HepG2 (cell line): ENCODE measurements at regions not wholly inside any gene's neighbourhood (a gene's known extent, or its start where the extent isn't known, plus 50 kb on each side); places are given as distances from the start of the nearest gene placed in this dataset.

Experiments
- ATAC-seq: fragments of 200-7000 bp; cut with Tn5 transposase; 3 replicates; pipeline ENCODE4 v1.9.1; 2020; ENCODE audit warnings: mild to moderate bottlenecking, moderate library complexity
- BruUV-seq: library from RNA; stranded (reverse); fragments of 400-500 nt; replicated peaks from 2 replicates; lab custom pipeline; 2021; lab: Mats Ljungman, UMichigan
- CTCF ChIA-PET: fragments of 300-600 bp; formaldehyde crosslinking; extraction: SDS; loops from one replicate; lab custom pipeline; 2021; ENCODE audit warnings: low total read pairs, inconsistent platforms, low intra/inter-chr PET ratio; lab: Yijun Ruan, JAX
- POLR2A ChIA-PET: fragments of 350-600 bp; sonication (Branson Sonifier 250); formaldehyde crosslinking; loops from one replicate; lab custom pipeline; 2020; ENCODE audit warnings: antibody characterized with exemption, inconsistent platforms; lab: Yijun Ruan, JAX
- DNase-seq: peaks from one replicate; pipeline ENCODE4 v3.0.0-alpha.2; 2015; ENCODE audit warnings: low spot score
- FAIRE-seq: peaks from 3 replicates; lab custom pipeline; 2011; peaks lifted over from hg19 to GRCh38; lab: Jason Lieb, UNC
- H2AFZ ChIP-seq: one replicate; pipeline ENCODE4 v1.6.1; 2011; ENCODE audit warnings: low read length, inconsistent platforms
- H3K27ac ChIP-seq: fragments of 300-600 bp; 3 replicates; pipeline ENCODE4 v1.8.0; 2011; ENCODE audit warnings: mixed run types, mild to moderate bottlenecking, mixed read lengths, low read length, inconsistent platforms; ENCODE audit not compliant: insufficient read depth; ENCODE audit errors: extremely low read length
- H3K27me3 ChIP-seq, 2 experiments: fragments of 200-600 bp in 1 of 2; 2 replicates in 1 of 2; 3 replicates in 1 of 2; pipeline versions ENCODE4 v1.6.0 to v1.8.0; 2011; ENCODE audit warnings: low read length in 2 of 2, mild to moderate bottlenecking in 2 of 2, moderate library complexity in 2 of 2, inconsistent platforms in 1 of 2; ENCODE audit not compliant: insufficient read depth in 2 of 2, control insufficient read depth in 1 of 2
- H3K36me3 ChIP-seq, 2 experiments: fragments of 200-600 bp in 1 of 2; replicated peaks in 1 of 2; 2 replicates in 1 of 2; 3 replicates in 1 of 2; pipeline versions ENCODE4 v1.5.1 to v1.8.0; 2011; ENCODE audit warnings: low read length in 2 of 2, inconsistent platforms in 1 of 2; ENCODE audit not compliant: insufficient read depth in 2 of 2, control insufficient read depth in 1 of 2
- H3K4me1 ChIP-seq: 2 replicates; pipeline ENCODE4 v1.5.1; 2012; ENCODE audit warnings: low read length, inconsistent platforms; ENCODE audit not compliant: insufficient read depth
- H3K4me2 ChIP-seq: 2 replicates; pipeline ENCODE4 v1.6.0; 2011; ENCODE audit warnings: low read depth, low read length, inconsistent platforms
- H3K4me3 ChIP-seq, 3 experiments: fragments of 200-600 bp in 1 of 3; sonication (generic), shearing (Covaris generic) in 1 of 3; replicated peaks in 1 of 3; 2 replicates each; pipeline ENCODE4 v1.5.1; 2011 to 2016; ENCODE audit warnings: low read length in 3 of 3, inconsistent platforms in 2 of 3, low read depth in 2 of 3, mild to moderate bottlenecking in 2 of 3, control low read depth in 1 of 3, mixed read lengths in 1 of 3; ENCODE audit not compliant: insufficient read depth in 1 of 3
- H3K79me2 ChIP-seq: one replicate; pipeline ENCODE4 v1.6.1; 2011; ENCODE audit warnings: low read length, inconsistent platforms; ENCODE audit not compliant: insufficient read depth
- H3K9ac ChIP-seq: 2 replicates; pipeline ENCODE4 v1.6.0; 2011; ENCODE audit warnings: mild to moderate bottlenecking, low read depth, low read length, inconsistent platforms; ENCODE audit not compliant: insufficient read depth
- H3K9me3 ChIP-seq: 2 replicates; pipeline ENCODE4 v1.5.1; 2012; ENCODE audit warnings: mild to moderate bottlenecking, low read length
- H4K20me1 ChIP-seq: 2 replicates; pipeline ENCODE4 v1.6.0; 2011; ENCODE audit warnings: inconsistent platforms, mild to moderate bottlenecking, low read length, moderate library complexity; ENCODE audit not compliant: insufficient read depth
- ARNT2 ChIP-seq: sonication (generic); formaldehyde crosslinking; IDR thresholded peaks from 2 replicates; pipeline ENCODE4 v1.8.0; 2022; ENCODE audit warnings: mild to moderate bottlenecking, low read depth, missing genetic modification reagents, moderate library complexity
- HNF4A ChIP-seq: sonication (generic); formaldehyde crosslinking; IDR thresholded peaks from 2 replicates; pipeline ENCODE4 v1.4.0; 2020; ENCODE audit warnings: missing genetic modification reagents
- HNRNPH1 ChIP-seq: fragments of 200-400 bp; formaldehyde crosslinking; optimal IDR thresholded peaks from 2 replicates; pipeline ENCODE3; 2017; ENCODE audit warnings: mild to moderate bottlenecking, low read depth, low read length
- KDM1A ChIP-seq: IDR thresholded peaks from 2 replicates; pipeline ENCODE4 v1.6.1; 2016; ENCODE audit warnings: missing compliant biosample characterization
- KDM2A ChIP-seq: sonication (generic); formaldehyde crosslinking; IDR thresholded peaks from 2 replicates; pipeline ENCODE4 v1.4.0; 2020; ENCODE audit warnings: low read depth, missing genetic modification reagents, borderline replicate concordance
- REXO4 ChIP-seq: sonication (generic); formaldehyde crosslinking; IDR thresholded peaks from 2 replicates; pipeline ENCODE4 v1.8.0; 2022; ENCODE audit warnings: missing genetic modification reagents, mild to moderate bottlenecking, borderline replicate concordance
- SMAD1 ChIP-seq: sonication (generic); formaldehyde crosslinking; IDR thresholded peaks from 2 replicates; pipeline ENCODE4 v1.4.0; 2020; ENCODE audit warnings: missing genetic modification reagents, low read depth, mild to moderate bottlenecking, borderline replicate concordance
- SMC3 ChIP-seq: IDR thresholded peaks from 2 replicates; pipeline ENCODE4 v1.6.1; 2011; ENCODE audit warnings: low read length, improper control_type of control experiment
- ZIK1 ChIP-seq: sonication (generic); formaldehyde crosslinking; IDR thresholded peaks from 2 replicates; pipeline ENCODE4 v1.5.0; 2020; ENCODE audit warnings: mild to moderate bottlenecking, low read depth, missing genetic modification reagents, borderline replicate concordance
- ZNF367 ChIP-seq: sonication (generic); formaldehyde crosslinking; IDR thresholded peaks from 2 replicates; pipeline ENCODE4 v1.4.0; 2020; ENCODE audit warnings: missing genetic modification reagents, borderline replicate concordance
- ZNF567 ChIP-seq: sonication (generic); formaldehyde crosslinking; IDR thresholded peaks from 2 replicates; pipeline ENCODE4 v1.8.1; 2023; ENCODE audit warnings: mild to moderate bottlenecking, missing genetic modification reagents, borderline replicate concordance
- ZNF724P ChIP-seq: sonication (generic); formaldehyde crosslinking; IDR thresholded peaks from 2 replicates; pipeline ENCODE4 v1.8.0; 2022; ENCODE audit warnings: missing genetic modification reagents, borderline replicate concordance
- WGBS: methylation state at CpG from one replicate; pipeline ENCODE4 v1.1.6; 2017; ENCODE audit warnings: low lambda C conversion rate; 5-methylcytosine and 5-hydroxymethylcytosine counted together
- in situ Hi-C: cut with HindIII; loops from 2 replicates; pipeline ENCODE4 v1.10.0; 2017; ENCODE audit warnings: low pct_unique_long_range_greater_than_20kb; ENCODE audit not compliant: extremely low pct_ligation_motif_present
- intact Hi-C: fragments of 100-400 bp; cut with micrococcal nuclease; formaldehyde crosslinking; loops from one replicate; pipeline ENCODE4 v1.10.0; 2022; ENCODE audit not compliant: unreplicated experiment
- TF ChIP-seq, protein P1 (sequence below), 2 experiments: sonication (generic) in 1 of 2; formaldehyde crosslinking in 1 of 2; IDR thresholded peaks; 2 replicates each; pipeline versions ENCODE4 v1.4.0 to v1.6.1; 2018 to 2020; ENCODE audit warnings: missing genetic modification reagents in 2 of 2, borderline replicate concordance in 1 of 2, low read depth in 1 of 2, mild to moderate bottlenecking in 1 of 2, missing biosample characterization in 1 of 2
- TF ChIP-seq, protein P2 (sequence below): sonication (generic); formaldehyde crosslinking; IDR thresholded peaks from 2 replicates; pipeline ENCODE4 v1.4.0; 2020; ENCODE audit warnings: missing genetic modification reagents, mild to moderate bottlenecking, borderline replicate concordance

DNA sequence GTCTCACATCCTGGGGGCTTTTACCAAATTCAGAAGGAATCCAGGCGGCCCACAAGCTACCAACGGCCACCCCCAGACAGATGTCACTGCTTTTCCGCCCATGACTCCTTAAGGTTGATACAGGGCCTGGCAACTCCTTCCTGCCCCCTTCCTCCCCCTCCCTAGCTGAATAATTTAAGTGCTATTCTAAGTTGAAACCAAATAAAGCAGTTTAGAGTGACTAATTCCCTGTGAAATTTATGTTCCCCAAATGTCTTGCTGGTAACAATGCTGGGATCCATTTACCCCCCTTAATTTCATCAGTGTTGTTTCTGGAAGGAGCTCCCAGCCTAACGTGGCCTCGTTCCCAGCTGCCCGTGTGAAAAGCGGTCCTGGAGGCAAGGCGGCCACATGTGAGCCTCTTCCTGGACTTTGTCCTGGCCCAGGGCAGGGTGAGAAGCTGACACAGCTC lies 109.6 kb downstream of the TMEM130 start:
- no peak for DNase-seq
- intact Hi-C loops, result no loop called here

DNA sequence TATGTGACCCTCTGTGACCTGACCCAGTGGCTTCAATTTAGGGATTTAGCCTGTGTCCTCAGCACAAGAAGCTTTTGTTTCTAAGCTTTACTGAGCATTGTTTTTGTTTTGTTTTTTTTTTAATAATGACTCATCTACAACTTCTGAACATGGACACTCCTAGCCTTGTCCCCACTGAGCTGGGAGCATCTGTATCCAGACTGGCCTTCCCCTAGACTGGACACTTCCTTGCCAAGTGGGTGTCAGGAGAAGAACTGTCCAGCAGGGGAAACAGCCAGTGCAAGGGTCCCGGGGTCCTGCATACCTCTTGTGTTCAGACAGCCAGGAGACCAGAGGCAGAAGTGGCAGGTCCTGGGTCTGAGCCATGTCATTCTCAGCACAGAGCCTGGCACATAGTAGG lies 108.6 kb downstream of the TMEM130 start:
- CTCF ChIA-PET, result no interaction called here
- no peaks in the 10 kb centered on the region for H3K79me2 ChIP-seq
- peaks cover 2 to 6% of the 10 kb centered on the region in 2 experiments; a peak in 2 of 5 replicates for H3K27me3 ChIP-seq
- H3K4me1 ChIP-seq, result no peaks in the 10 kb centered on the region
- in situ Hi-C loops (no loop called here), intact Hi-C loops (no loop called here)
- no peaks in the 10 kb centered on the region for H3K36me3 ChIP-seq
- no peak for FAIRE-seq
- no peak overlapping the region for H3K27ac ChIP-seq
- H3K4me3 ChIP-seq, result no peak overlapping the region
- peak; percentile 27; the same call in 1 of the 3 replicates for ATAC-seq
- WGBS, result 29% methylated on average over 1 of the region's 1 CpG
- DNase-seq, result no peak
- no peaks in the 10 kb centered on the region for H4K20me1 ChIP-seq
- no peaks in the 10 kb centered on the region for H3K9me3 ChIP-seq
- no peak overlapping the region for H2AFZ ChIP-seq
- no peak overlapping the region for H3K4me2 ChIP-seq
- H3K9ac ChIP-seq, result no peak overlapping the region
- BruUV-seq, result no TSS peak
- POLR2A ChIA-PET, result no interaction called here
- TF ChIP-seq ZNF367 (CRISPR knock-in tag) (no peak), KDM1A (no peak), SMC3 (no peak), HNRNPH1 (no peak), ZNF724P (CRISPR knock-in tag) (no peak), ARNT2 (no peak), REXO4 (CRISPR knock-in tag) (no peak), SMAD1 (CRISPR knock-in tag) (no peak)
- TF ChIP-seq, protein P1, sequence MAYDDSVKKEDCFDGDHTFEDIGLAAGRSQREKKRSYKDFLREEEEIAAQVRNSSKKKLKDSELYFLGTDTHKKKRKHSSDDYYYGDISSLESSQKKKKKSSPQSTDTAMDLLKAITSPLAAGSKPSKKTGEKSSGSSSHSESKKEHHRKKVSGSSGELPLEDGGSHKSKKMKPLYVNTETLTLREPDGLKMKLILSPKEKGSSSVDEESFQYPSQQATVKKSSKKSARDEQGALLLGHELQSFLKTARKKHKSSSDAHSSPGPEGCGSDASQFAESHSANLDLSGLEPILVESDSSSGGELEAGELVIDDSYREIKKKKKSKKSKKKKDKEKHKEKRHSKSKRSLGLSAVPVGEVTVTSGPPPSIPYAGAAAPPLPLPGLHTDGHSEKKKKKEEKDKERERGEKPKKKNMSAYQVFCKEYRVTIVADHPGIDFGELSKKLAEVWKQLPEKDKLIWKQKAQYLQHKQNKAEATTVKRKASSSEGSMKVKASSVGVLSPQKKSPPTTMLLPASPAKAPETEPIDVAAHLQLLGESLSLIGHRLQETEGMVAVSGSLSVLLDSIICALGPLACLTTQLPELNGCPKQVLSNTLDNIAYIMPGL (CRISPR knock-in tag; IDR thresholded peaks at IDR 0.05; ENCODE audit: borderline replicate concordance in 1 of 2, low read depth in 1 of 2), result no peak

More for the DNA sequence above, 109.6 kb downstream of the TMEM130 start:
- 7% methylated on average over 3 of the region's 8 CpGs for WGBS
- Histone ChIP-seq H3K9ac (no peak overlapping the region), H3K27me3 (peaks cover 2 to 6% of the 10 kb centered on the region in 2 experiments; a peak in 2 of 5 replicates), H4K20me1 (no peaks in the 10 kb centered on the region), H3K79me2 (no peaks in the 10 kb centered on the region), H3K4me3 (no peak overlapping the region), H3K36me3 (no peaks in the 10 kb centered on the region), H3K4me2 (no peak overlapping the region), H3K27ac (no peak overlapping the region), H3K9me3 (no peaks in the 10 kb centered on the region), H3K4me1 (no peaks in the 10 kb centered on the region), H2AFZ (no peak overlapping the region)
- no peak for FAIRE-seq
- POLR2A ChIA-PET, result no interaction called here
- in situ Hi-C loops, result no loop called here
- ATAC-seq, result no peak; the same call in 2 of the 3 replicates
- TF ChIP-seq ZIK1 (CRISPR knock-in tag) (no peak), ZNF567 (CRISPR knock-in tag) (no peak), HNF4A (CRISPR knock-in tag) (peak; percentile 22; the same call in 1 of the 2 replicates), KDM2A (CRISPR knock-in tag) (no peak)
- TF ChIP-seq, protein P2, sequence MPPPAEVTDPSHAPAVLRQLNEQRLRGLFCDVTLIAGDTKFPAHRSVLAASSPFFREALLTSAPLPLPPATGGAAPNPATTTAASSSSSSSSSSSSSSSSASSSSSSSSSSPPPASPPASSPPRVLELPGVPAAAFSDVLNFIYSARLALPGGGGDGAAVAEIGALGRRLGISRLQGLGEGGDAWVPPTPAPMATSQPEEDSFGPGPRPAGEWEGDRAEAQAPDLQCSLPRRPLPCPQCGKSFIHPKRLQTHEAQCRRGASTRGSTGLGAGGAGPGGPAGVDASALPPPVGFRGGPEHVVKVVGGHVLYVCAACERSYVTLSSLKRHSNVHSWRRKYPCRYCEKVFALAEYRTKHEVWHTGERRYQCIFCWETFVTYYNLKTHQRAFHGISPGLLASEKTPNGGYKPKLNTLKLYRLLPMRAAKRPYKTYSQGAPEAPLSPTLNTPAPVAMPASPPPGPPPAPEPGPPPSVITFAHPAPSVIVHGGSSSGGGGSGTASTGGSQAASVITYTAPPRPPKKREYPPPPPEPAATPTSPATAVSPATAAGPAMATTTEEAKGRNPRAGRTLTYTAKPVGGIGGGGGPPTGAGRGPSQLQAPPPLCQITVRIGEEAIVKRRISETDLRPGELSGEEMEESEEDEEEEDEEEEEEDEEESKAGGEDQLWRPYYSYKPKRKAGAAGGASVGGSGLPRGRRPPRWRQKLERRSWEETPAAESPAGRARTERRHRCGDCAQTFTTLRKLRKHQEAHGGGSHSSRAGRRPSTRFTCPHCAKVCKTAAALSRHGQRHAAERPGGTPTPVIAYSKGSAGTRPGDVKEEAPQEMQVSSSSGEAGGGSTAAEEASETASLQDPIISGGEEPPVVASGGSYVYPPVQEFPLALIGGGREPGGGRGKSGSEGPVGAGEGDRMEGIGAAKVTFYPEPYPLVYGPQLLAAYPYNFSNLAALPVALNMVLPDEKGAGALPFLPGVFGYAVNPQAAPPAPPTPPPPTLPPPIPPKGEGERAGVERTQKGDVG (CRISPR knock-in tag), result no peak
- CTCF ChIA-PET, result no interaction called here
- no TSS peak for BruUV-seq
